ENCODE measurements at regions not wholly inside any gene's neighbourhood (a gene's known extent, or its start where the extent isn't known, plus 50 kb on each side); places are given as distances from the start of the nearest gene placed in this dataset.

DNA sequence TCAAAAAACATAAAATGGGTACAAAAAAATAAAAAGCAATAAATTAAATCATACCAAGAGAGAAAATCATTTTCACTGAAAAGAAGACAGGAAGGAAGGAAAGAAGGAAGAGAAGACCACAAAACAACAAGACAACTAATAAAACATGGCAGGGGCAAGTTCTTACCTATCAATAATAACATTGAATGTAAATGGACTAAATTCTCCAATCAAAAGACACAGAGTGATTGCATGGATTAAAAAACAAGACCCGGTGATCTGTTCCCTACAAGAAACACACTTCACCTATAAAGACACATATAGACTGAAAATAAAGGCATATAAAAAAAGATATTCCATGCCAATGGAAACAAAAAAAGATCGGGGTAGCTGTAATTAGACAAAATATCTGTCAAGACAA is 82.6 kb upstream of the CERS6 start:
- ChIA-PET SMC1A (ENCODE audit: uncharacterized antibody, unreplicated experiment) (no interaction called here), CTCF (no interaction called here), RAD21 (ENCODE audit: unreplicated experiment) (no interaction called here), POLR2A (no interaction called here)
- no peak overlapping the region for H3K9ac ChIP-seq (ENCODE audit: control insufficient read depth, insufficient read depth, low read length)
- H3K4me2 ChIP-seq (ENCODE audit: control insufficient read depth, insufficient read depth): no peak overlapping the region
- no peaks in the 10 kb centered on the region for H3K27me3 ChIP-seq (replicated peaks in 1 of 2; ENCODE audit: control insufficient read depth in 2 of 2, insufficient read depth in 2 of 2, low read length in 1 of 2)
- TF ChIP-seq POLR2AphosphoS2 (IDR thresholded peaks at IDR 0.05; ENCODE audit: low read depth, low read length): no peak
- no peak overlapping the region for H3K27ac ChIP-seq (ENCODE audit: control insufficient read depth, insufficient read depth)
- no TSS peak for BruUV-seq (replicated peaks)
- in situ Hi-C loops (cut with MboI) (no loop called here), intact Hi-C loops (cut with micrococcal nuclease; ENCODE audit: unreplicated experiment) (no loop called here)
- no peaks in the 10 kb centered on the region for H4K20me1 ChIP-seq (ENCODE audit: control insufficient read depth, insufficient read depth)
- H2AFZ ChIP-seq (ENCODE audit: control insufficient read depth, low read depth, low read length): no peak overlapping the region
- no peak overlapping the region for H3K4me3 ChIP-seq
- ATAC-seq: no peak
- 100% methylated on average over 2 of the region's 2 CpGs for WGBS (ENCODE audit: insufficient coverage, insufficient replicate concordance, low lambda C conversion rate, missing lambda C conversion rate)
- no peaks in the 10 kb centered on the region for H3K79me2 ChIP-seq (ENCODE audit: control insufficient read depth, insufficient read depth, low read length)
- FAIRE-seq: no peak
- no peaks in the 10 kb centered on the region; the same call in 1 of the 3 replicates for H3K9me3 ChIP-seq (replicated peaks; ENCODE audit: control insufficient read depth, insufficient read depth, low read length)
- H3K4me1 ChIP-seq (ENCODE audit: control insufficient read depth, insufficient read depth, low read length): peaks cover 7% of the 10 kb centered on the region; the same call in 1 of the 2 replicates
- H3K36me3 ChIP-seq (ENCODE audit: control insufficient read depth in 2 of 2, insufficient read depth in 2 of 2, low read length in 1 of 2): no peaks in the 10 kb centered on the region
- no peak for DNase-seq (ENCODE audit: low read depth, low spot score)

DNA sequence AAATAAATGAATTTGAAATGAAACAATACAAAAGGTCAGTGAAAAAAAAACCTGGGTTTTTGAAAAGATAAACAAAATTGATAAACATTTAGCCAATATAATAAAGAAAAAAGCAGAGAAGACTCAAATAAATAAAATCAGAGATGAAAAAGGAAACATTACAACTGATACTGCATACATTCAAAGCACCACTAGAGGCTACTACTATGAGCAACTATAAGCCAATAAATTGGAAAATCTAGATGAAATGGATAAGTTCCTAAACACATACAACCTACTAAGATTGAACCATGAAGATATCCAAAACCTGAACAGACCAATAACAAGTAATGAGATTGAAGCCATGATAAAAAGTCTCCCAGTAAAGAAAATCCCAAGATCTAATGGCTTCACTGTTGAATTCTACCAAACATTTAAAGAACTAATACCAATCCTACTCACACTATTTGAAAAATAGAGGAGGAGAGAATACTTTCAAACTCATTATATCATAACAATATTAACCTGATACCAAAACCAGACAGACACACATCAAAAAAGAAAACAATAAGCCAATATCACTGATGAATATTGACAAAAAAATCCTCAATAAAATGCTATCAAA is 80.8 kb upstream of the CERS6 start:
- Histone ChIP-seq H3K4me2 (ENCODE audit: control insufficient read depth, insufficient read depth) (no peak overlapping the region), H2AFZ (ENCODE audit: control insufficient read depth, low read depth, low read length) (no peak overlapping the region), H3K9ac (ENCODE audit: control insufficient read depth, insufficient read depth, low read length) (no peak overlapping the region), H3K4me1 (ENCODE audit: control insufficient read depth, insufficient read depth, low read length) (peaks cover 7% of the 10 kb centered on the region; the same call in 1 of the 2 replicates), H3K9me3 (replicated peaks; ENCODE audit: control insufficient read depth, insufficient read depth, low read length) (no peaks in the 10 kb centered on the region; the same call in 1 of the 3 replicates), H3K27ac (ENCODE audit: control insufficient read depth, insufficient read depth) (no peak overlapping the region), H3K27me3 (replicated peaks in 1 of 2; ENCODE audit: control insufficient read depth in 2 of 2, insufficient read depth in 2 of 2, low read length in 1 of 2) (no peaks in the 10 kb centered on the region), H4K20me1 (ENCODE audit: control insufficient read depth, insufficient read depth) (no peaks in the 10 kb centered on the region), H3K79me2 (ENCODE audit: control insufficient read depth, insufficient read depth, low read length) (no peaks in the 10 kb centered on the region), H3K4me3 (no peak overlapping the region), H3K36me3 (ENCODE audit: control insufficient read depth in 2 of 2, insufficient read depth in 2 of 2, low read length in 1 of 2) (no peaks in the 10 kb centered on the region)
- BruUV-seq (replicated peaks): no TSS peak
- in situ Hi-C loops (cut with MboI) (no loop called here), intact Hi-C loops (cut with micrococcal nuclease; ENCODE audit: unreplicated experiment) (no loop called here)
- no peak for FAIRE-seq
- TF ChIP-seq, protein P1, sequence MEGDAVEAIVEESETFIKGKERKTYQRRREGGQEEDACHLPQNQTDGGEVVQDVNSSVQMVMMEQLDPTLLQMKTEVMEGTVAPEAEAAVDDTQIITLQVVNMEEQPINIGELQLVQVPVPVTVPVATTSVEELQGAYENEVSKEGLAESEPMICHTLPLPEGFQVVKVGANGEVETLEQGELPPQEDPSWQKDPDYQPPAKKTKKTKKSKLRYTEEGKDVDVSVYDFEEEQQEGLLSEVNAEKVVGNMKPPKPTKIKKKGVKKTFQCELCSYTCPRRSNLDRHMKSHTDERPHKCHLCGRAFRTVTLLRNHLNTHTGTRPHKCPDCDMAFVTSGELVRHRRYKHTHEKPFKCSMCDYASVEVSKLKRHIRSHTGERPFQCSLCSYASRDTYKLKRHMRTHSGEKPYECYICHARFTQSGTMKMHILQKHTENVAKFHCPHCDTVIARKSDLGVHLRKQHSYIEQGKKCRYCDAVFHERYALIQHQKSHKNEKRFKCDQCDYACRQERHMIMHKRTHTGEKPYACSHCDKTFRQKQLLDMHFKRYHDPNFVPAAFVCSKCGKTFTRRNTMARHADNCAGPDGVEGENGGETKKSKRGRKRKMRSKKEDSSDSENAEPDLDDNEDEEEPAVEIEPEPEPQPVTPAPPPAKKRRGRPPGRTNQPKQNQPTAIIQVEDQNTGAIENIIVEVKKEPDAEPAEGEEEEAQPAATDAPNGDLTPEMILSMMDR (IDR thresholded peaks at IDR 0.05 in 2 of 3, conservative IDR thresholded peaks at IDR 0.05 in 1 of 3; ENCODE audit: control insufficient read depth in 2 of 3, extremely low read depth in 1 of 3, insufficient read depth in 1 of 3, low read depth in 3 of 3, low read length in 3 of 3): 0 out of 6 replicates have a peak, but pooled peaks of 2 of the 3 experiments have one; percentile 16 to 29
- TF ChIP-seq, protein P2, sequence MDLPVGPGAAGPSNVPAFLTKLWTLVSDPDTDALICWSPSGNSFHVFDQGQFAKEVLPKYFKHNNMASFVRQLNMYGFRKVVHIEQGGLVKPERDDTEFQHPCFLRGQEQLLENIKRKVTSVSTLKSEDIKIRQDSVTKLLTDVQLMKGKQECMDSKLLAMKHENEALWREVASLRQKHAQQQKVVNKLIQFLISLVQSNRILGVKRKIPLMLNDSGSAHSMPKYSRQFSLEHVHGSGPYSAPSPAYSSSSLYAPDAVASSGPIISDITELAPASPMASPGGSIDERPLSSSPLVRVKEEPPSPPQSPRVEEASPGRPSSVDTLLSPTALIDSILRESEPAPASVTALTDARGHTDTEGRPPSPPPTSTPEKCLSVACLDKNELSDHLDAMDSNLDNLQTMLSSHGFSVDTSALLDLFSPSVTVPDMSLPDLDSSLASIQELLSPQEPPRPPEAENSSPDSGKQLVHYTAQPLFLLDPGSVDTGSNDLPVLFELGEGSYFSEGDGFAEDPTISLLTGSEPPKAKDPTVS (IDR thresholded peaks at IDR 0.05; ENCODE audit: low read depth, low read length): no peak
- TF ChIP-seq RAD21 (IDR thresholded peaks at IDR 0.05; ENCODE audit: insufficient read depth, low read depth, low read length): peak; percentile 26; the same call in 1 of the 2 replicates
- no peak for TF ChIP-seq ZSCAN29 (IDR thresholded peaks at IDR 0.05)
- CTCF ChIA-PET: no interaction called here
- no peak for DNase-seq (ENCODE audit: low read depth, low spot score)
- ATAC-seq: no peak
- RAD21 ChIA-PET (ENCODE audit: unreplicated experiment): no interaction called here
- SMC1A ChIA-PET (ENCODE audit: uncharacterized antibody, unreplicated experiment): no interaction called here
- POLR2A ChIA-PET: no interaction called here
